GM12874 (cell line): ENCODE measurements at regions not wholly inside any gene's neighbourhood (a gene's known extent, or its start where the extent isn't known, plus 50 kb on each side); places are given as distances from the start of the nearest gene placed in this dataset.

Experiments used
- CTCF ChIP-seq: IDR thresholded peaks from 2 replicates; pipeline ENCODE4 v1.5.1; 2011; ENCODE audit warnings: low read depth, mild to moderate bottlenecking, control low read depth, low read length, moderate library complexity; ENCODE audit not compliant: insufficient read depth

GRCh38 chr1:80922906-80923305 lies 877.8 kb upstream of the ADGRL2 start:
- TF ChIP-seq CTCF = no peak

GRCh38 chr1:80919426-80919825 lies 881.3 kb upstream of the ADGRL2 start:
- TF ChIP-seq CTCF = no peak

GRCh38 chr1:80918380-80918779 lies 882.4 kb upstream of the ADGRL2 start:
- TF ChIP-seq CTCF = no peak

DNA sequence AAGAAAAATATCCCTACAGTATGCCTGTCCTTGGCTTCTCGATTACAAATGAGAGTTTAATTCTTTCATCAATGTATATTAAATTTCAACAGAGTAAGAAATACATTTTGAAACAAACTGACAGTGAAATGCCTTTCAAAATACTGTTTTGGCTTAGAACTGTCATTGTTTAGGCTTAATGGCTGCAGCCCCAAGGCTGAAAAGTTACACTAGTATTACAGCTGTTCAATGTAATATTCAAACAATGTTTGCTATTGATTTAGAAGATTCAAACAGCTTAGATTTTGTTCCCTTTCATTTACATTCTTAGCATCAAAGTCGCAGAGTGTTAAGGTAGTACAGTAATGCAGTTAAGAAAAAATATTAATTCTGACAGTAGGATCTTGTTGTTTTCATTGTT lies 882.9 kb upstream of the ADGRL2 start:
- TF ChIP-seq CTCF = no peak

DNA sequence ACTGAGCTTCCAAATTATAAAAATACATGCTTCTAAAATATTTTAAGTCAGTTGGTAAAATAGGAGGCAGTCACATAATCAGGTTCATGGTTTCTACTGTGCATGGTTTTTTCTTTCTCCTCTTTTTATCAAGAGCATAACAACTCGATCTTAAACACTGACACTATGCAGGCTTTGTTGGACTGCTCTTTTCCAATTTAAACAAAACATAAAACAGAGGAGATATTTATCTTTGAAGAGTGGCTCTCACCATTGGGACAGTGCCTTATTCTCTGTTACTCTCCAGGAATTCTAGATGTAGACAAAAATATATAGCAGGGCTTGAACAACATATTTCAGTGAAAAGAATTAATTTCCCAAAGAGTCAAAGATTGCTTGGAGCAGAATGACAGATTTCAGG lies 883.5 kb upstream of the ADGRL2 start:
- TF ChIP-seq CTCF = no peak

- TF ChIP-seq CTCF = no peak
Measured at GRCh38 chr1:80915491-80915890, 885.2 kb upstream of the ADGRL2 start.

DNA sequence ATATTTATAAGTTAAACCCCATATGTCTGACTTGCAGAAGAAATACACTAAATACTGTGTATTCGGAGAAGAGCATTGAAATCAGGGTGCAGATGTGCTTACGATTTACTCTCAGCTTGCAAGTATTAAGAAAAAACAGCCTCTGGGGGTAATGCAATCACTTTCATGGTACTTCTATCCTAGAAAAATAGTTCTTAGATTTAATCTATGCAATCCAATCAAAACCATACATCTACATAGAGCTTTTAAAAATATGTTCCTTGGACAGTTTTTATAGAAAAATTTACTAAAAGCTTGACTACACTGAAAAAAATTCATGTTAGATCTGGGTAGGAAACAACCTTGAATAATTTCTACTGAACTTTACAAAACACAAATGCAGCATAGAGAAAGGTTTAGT lies 890.3 kb upstream of the ADGRL2 start:
- no peak for TF ChIP-seq CTCF
